ENCODE measurements at regions not wholly inside any gene's neighbourhood (a gene's known extent, or its start where the extent isn't known, plus 50 kb on each side); places are given as distances from the start of the nearest gene placed in this dataset.

- POLR2A ChIA-PET = no interaction called here
- intact Hi-C loops (cut with micrococcal nuclease; ENCODE audit: unreplicated experiment) = no loop called here
- H3K79me2 ChIP-seq (ENCODE audit: insufficient read depth, low read depth, low read length) = no peaks in the 10 kb centered on the region
- DNase-seq (ENCODE audit: low spot score) = no peak
- BruUV-seq (replicated peaks) = no TSS peak
- CTCF ChIA-PET (ENCODE audit: unreplicated experiment) = no interaction called here
- no peak overlapping the region for H2AFZ ChIP-seq (ENCODE audit: low read length)
- no peak overlapping the region for H3K27ac ChIP-seq (ENCODE audit: low read depth, low read length, poor library complexity, severe bottlenecking)
- H3K36me3 ChIP-seq (ENCODE audit: insufficient read depth, low read length) = no peaks in the 10 kb centered on the region
- H4K20me1 ChIP-seq (ENCODE audit: insufficient read depth, low read length) = no peaks in the 10 kb centered on the region
- no peak overlapping the region for H3K4me3 ChIP-seq (ENCODE audit: low read depth, low read length, poor library complexity, severe bottlenecking)
- H3K9me3 ChIP-seq (ENCODE audit: low read length) = no peaks in the 10 kb centered on the region
- no peaks in the 10 kb centered on the region for H3K4me1 ChIP-seq (ENCODE audit: insufficient read depth, low read length, poor library complexity, severe bottlenecking)
- TF ChIP-seq EZH2phosphoT487 (IDR thresholded peaks at IDR 0.05; ENCODE audit: borderline replicate concordance, low read depth, low read length) (no peak), CTCF (conservative IDR thresholded peaks at IDR 0.05; ENCODE audit: low read length) (no peak)
- no peak overlapping the region for H3K4me2 ChIP-seq (ENCODE audit: low read length)
- H3K9me2 ChIP-seq (ENCODE audit: insufficient read depth, low read length) = no peaks in the 10 kb centered on the region
Measured at GRCh38 chrX:8232406-8232805, 61.3 kb upstream of the VCX2 start.

- H4K20me1 ChIP-seq (ENCODE audit: insufficient read depth, low read length) = no peaks in the 10 kb centered on the region
- H3K4me3 ChIP-seq (ENCODE audit: low read depth, low read length, poor library complexity, severe bottlenecking) = no peak overlapping the region
- intact Hi-C loops (cut with micrococcal nuclease; ENCODE audit: unreplicated experiment) = no loop called here
- H3K9me3 ChIP-seq (ENCODE audit: low read length) = no peaks in the 10 kb centered on the region
- H3K9me2 ChIP-seq (ENCODE audit: insufficient read depth, low read length) = no peaks in the 10 kb centered on the region
- H3K27ac ChIP-seq (ENCODE audit: low read depth, low read length, poor library complexity, severe bottlenecking) = no peak overlapping the region
- no peak overlapping the region for H2AFZ ChIP-seq (ENCODE audit: low read length)
- H3K36me3 ChIP-seq (ENCODE audit: insufficient read depth, low read length) = no peaks in the 10 kb centered on the region
- no peak overlapping the region for H3K4me2 ChIP-seq (ENCODE audit: low read length)
- BruUV-seq (replicated peaks) = no TSS peak
- DNase-seq (ENCODE audit: low spot score) = no peak
- TF ChIP-seq CTCF (conservative IDR thresholded peaks at IDR 0.05; ENCODE audit: low read length) = no peak
- POLR2A ChIA-PET = no interaction called here
- H3K79me2 ChIP-seq (ENCODE audit: insufficient read depth, low read depth, low read length) = no peaks in the 10 kb centered on the region
- CTCF ChIA-PET (ENCODE audit: unreplicated experiment) = no interaction called here
- H3K4me1 ChIP-seq (ENCODE audit: insufficient read depth, low read length, poor library complexity, severe bottlenecking) = no peaks in the 10 kb centered on the region
Measured at GRCh38 chrX:8233091-8233490, 62.0 kb upstream of the VCX2 start.

GRCh38 chrX:8235026-8235425 is 64.0 kb upstream of the VCX2 start:
- H2AFZ ChIP-seq (ENCODE audit: low read length) = no peak overlapping the region
- no peaks in the 10 kb centered on the region for H4K20me1 ChIP-seq (ENCODE audit: insufficient read depth, low read length)
- H3K4me3 ChIP-seq (ENCODE audit: low read depth, low read length, poor library complexity, severe bottlenecking) = no peak overlapping the region
- POLR2A ChIA-PET = no interaction called here
- CTCF ChIA-PET (ENCODE audit: unreplicated experiment) = no interaction called here
- no peaks in the 10 kb centered on the region for H3K9me2 ChIP-seq (ENCODE audit: insufficient read depth, low read length)
- no peak for DNase-seq (ENCODE audit: low spot score)
- no peaks in the 10 kb centered on the region for H3K9me3 ChIP-seq (ENCODE audit: low read length)
- H3K36me3 ChIP-seq (ENCODE audit: insufficient read depth, low read length) = no peaks in the 10 kb centered on the region
- no peak overlapping the region for H3K4me2 ChIP-seq (ENCODE audit: low read length)
- no peaks in the 10 kb centered on the region for H3K79me2 ChIP-seq (ENCODE audit: insufficient read depth, low read depth, low read length)
- intact Hi-C loops (cut with micrococcal nuclease; ENCODE audit: unreplicated experiment) = no loop called here
- H3K27ac ChIP-seq (ENCODE audit: low read depth, low read length, poor library complexity, severe bottlenecking) = no peak overlapping the region
- BruUV-seq (replicated peaks) = no TSS peak
- no peaks in the 10 kb centered on the region for H3K4me1 ChIP-seq (ENCODE audit: insufficient read depth, low read length, poor library complexity, severe bottlenecking)
- TF ChIP-seq EZH2phosphoT487 (IDR thresholded peaks at IDR 0.05; ENCODE audit: borderline replicate concordance, low read depth, low read length) (no peak), CTCF (conservative IDR thresholded peaks at IDR 0.05; ENCODE audit: low read length) (no peak)

Data from OCI-LY7 (cell line).